ENCODE measurements at regions not wholly inside any gene's neighbourhood (a gene's known extent, or its start where the extent isn't known, plus 50 kb on each side); places are given as distances from the start of the nearest gene placed in this dataset.

- Histone ChIP-seq H3K79me2 (ENCODE audit: low read length) (no peaks in the 10 kb centered on the region), H4K20me1 (ENCODE audit: low read length) (no peaks in the 10 kb centered on the region), H3K4me1 (ENCODE audit: insufficient read depth, low read length) (no peaks in the 10 kb centered on the region), H3K27ac (ENCODE audit: low read length) (no peak overlapping the region), H3K4me2 (ENCODE audit: low read length) (no peak overlapping the region), H2AFZ (ENCODE audit: low read length) (no peak overlapping the region), H3F3A (ENCODE audit: low read length, unreplicated experiment) (no peaks in the 10 kb centered on the region), H3K4me3 (ENCODE audit: low read length) (no peak overlapping the region), H3K9me2 (replicated peaks; ENCODE audit: low read length) (no peaks in the 10 kb centered on the region), H3K9ac (ENCODE audit: low read length) (no peak overlapping the region), H3K27me3 (ENCODE audit: low read length) (peaks cover 98% of the 10 kb centered on the region), H3K9me3 (ENCODE audit: low read length) (no peaks in the 10 kb centered on the region), H3K36me3 (ENCODE audit: low read depth, low read length) (no peaks in the 10 kb centered on the region)
- TF ChIP-seq CTCF (conservative IDR thresholded peaks at IDR 0.05; ENCODE audit: low read depth, low read length) = no peak
- no peak for TF ChIP-seq EZH2phosphoT487 (IDR thresholded peaks at IDR 0.05; ENCODE audit: borderline replicate concordance, low read length)
- TF ChIP-seq EZH2 (IDR thresholded peaks at IDR 0.05; ENCODE audit: low read length, unreplicated experiment) = no peak
- POLR2A ChIA-PET (ENCODE audit: unreplicated experiment) = no interaction called here
- intact Hi-C loops (cut with micrococcal nuclease) = no loop called here
- BruUV-seq (replicated peaks) = no TSS peak
- DNase-seq (no peak), ATAC-seq (no peak)
- CTCF ChIA-PET = no interaction called here
Observed at GRCh38 chr18:7514796-7515440, 52.2 kb upstream of the PTPRM start.

GRCh38 chr18:7516266-7517117, 50.6 kb upstream of the PTPRM start:
- H2AFZ ChIP-seq (ENCODE audit: low read length) = no peak overlapping the region
- intact Hi-C loops (cut with micrococcal nuclease) = no loop called here
- H4K20me1 ChIP-seq (ENCODE audit: low read length) = no peaks in the 10 kb centered on the region
- ChIA-PET CTCF (no interaction called here), POLR2A (ENCODE audit: unreplicated experiment) (no interaction called here)
- BruUV-seq (replicated peaks) = no TSS peak
- H3K4me1 ChIP-seq (ENCODE audit: insufficient read depth, low read length) = no peaks in the 10 kb centered on the region
- H3K9ac ChIP-seq (ENCODE audit: low read length) = no peak overlapping the region
- H3K4me2 ChIP-seq (ENCODE audit: low read length) = no peak overlapping the region
- no peak for TF ChIP-seq EZH2 (IDR thresholded peaks at IDR 0.05; ENCODE audit: low read length, unreplicated experiment)
- TF ChIP-seq EZH2phosphoT487 (IDR thresholded peaks at IDR 0.05; ENCODE audit: borderline replicate concordance, low read length) = no peak
- H3K27me3 ChIP-seq (ENCODE audit: low read length) = peaks cover 96% of the 10 kb centered on the region
- no peak overlapping the region for H3K4me3 ChIP-seq (ENCODE audit: low read length)
- H3K27ac ChIP-seq (ENCODE audit: low read length) = no peak overlapping the region
- H3K9me3 ChIP-seq (ENCODE audit: low read length) = no peaks in the 10 kb centered on the region
- H3K36me3 ChIP-seq (ENCODE audit: low read depth, low read length) = no peaks in the 10 kb centered on the region
- no peaks in the 10 kb centered on the region for H3F3A ChIP-seq (ENCODE audit: low read length, unreplicated experiment)
- no peak for ATAC-seq
- H3K9me2 ChIP-seq (replicated peaks; ENCODE audit: low read length) = no peaks in the 10 kb centered on the region
- DNase-seq = no peak
- H3K79me2 ChIP-seq (ENCODE audit: low read length) = no peaks in the 10 kb centered on the region
